ENCODE measurements at regions not wholly inside any gene's neighbourhood (a gene's known extent, or its start where the extent isn't known, plus 50 kb on each side); places are given as distances from the start of the nearest gene placed in this dataset.

DNA sequence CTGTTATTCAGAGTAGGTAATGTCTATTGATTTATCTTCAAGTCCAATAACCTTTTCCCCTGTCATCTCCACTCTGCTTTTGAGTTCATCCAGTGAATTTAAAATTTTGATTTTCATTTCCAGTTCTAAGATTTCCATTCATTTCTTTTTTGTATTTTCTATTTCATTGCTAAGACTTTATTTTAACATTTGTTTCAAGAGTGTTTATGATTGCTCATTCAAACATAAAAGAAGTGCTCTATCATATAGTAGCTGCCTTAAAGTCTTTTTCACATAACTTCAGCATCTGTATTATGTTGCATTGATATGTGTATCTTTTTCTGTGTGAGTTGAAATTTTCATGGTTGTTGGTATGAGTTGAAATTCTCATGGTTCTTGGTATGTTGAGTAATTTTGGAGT, 341.6 kb downstream of the SOX4 start:
- Histone ChIP-seq H3K36me3 (ENCODE audit: control insufficient read depth, insufficient read depth, low read length) (no peaks in the 10 kb centered on the region), H3K9me3 (ENCODE audit: control insufficient read depth, insufficient read depth, low read depth, low read length) (no peaks in the 10 kb centered on the region; the same call in 1 of the 2 replicates), H3K27me3 (ENCODE audit: control insufficient read depth, insufficient read depth, low read length) (no peaks in the 10 kb centered on the region), H3K27ac (ENCODE audit: low read length) (peak overlapping the region; percentile 45; the same call in 1 of the 2 replicates), H3K4me1 (ENCODE audit: control insufficient read depth, insufficient read depth, low read length) (no peaks in the 10 kb centered on the region), H3K4me3 (ENCODE audit: low read depth in 2 of 2, low read length in 2 of 2) (no peak overlapping the region)
- no peak for DNase-seq (ENCODE audit: low read depth, low spot score)
- CTCF ChIA-PET, result interaction anchor here (0.5 to 0.7 kb wide), 2 partner anchors 51 to 1002 kb away, joined by 4 to 6 read pairs; no protein-coding TSS in a partner anchor
- BruUV-seq (replicated peaks), result no TSS peak
- POLR2A ChIA-PET, result no interaction called here
- in situ Hi-C loops (cut with HindIII; ENCODE audit: low pct_unique_long_range_greater_than_20kb, low sequenced_read_pairs) (no loop called here), intact Hi-C loops (cut with micrococcal nuclease; ENCODE audit: unreplicated experiment) (loop anchor here (5.0 to 10.0 kb wide), 2 partner anchors 200 to 338 kb away; no protein-coding TSS in a partner anchor)
- TF ChIP-seq, protein P1, sequence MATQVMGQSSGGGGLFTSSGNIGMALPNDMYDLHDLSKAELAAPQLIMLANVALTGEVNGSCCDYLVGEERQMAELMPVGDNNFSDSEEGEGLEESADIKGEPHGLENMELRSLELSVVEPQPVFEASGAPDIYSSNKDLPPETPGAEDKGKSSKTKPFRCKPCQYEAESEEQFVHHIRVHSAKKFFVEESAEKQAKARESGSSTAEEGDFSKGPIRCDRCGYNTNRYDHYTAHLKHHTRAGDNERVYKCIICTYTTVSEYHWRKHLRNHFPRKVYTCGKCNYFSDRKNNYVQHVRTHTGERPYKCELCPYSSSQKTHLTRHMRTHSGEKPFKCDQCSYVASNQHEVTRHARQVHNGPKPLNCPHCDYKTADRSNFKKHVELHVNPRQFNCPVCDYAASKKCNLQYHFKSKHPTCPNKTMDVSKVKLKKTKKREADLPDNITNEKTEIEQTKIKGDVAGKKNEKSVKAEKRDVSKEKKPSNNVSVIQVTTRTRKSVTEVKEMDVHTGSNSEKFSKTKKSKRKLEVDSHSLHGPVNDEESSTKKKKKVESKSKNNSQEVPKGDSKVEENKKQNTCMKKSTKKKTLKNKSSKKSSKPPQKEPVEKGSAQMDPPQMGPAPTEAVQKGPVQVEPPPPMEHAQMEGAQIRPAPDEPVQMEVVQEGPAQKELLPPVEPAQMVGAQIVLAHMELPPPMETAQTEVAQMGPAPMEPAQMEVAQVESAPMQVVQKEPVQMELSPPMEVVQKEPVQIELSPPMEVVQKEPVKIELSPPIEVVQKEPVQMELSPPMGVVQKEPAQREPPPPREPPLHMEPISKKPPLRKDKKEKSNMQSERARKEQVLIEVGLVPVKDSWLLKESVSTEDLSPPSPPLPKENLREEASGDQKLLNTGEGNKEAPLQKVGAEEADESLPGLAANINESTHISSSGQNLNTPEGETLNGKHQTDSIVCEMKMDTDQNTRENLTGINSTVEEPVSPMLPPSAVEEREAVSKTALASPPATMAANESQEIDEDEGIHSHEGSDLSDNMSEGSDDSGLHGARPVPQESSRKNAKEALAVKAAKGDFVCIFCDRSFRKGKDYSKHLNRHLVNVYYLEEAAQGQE (IDR thresholded peaks at IDR 0.05; ENCODE audit: insufficient read depth in 1 of 2, low read depth in 2 of 2, low read length in 1 of 2), result no peak
- TF ChIP-seq POLR2AphosphoS5 (IDR thresholded peaks at IDR 0.05; ENCODE audit: low read depth, low read length), result no peak
- TF ChIP-seq SIN3A (IDR thresholded peaks at IDR 0.05; ENCODE audit: borderline replicate concordance, insufficient read depth, low read depth, low read length), result no peak
- TF ChIP-seq TCF7L2 (IDR thresholded peaks at IDR 0.05; ENCODE audit: low read depth, low read length), result no peak
- TF ChIP-seq, protein P2, sequence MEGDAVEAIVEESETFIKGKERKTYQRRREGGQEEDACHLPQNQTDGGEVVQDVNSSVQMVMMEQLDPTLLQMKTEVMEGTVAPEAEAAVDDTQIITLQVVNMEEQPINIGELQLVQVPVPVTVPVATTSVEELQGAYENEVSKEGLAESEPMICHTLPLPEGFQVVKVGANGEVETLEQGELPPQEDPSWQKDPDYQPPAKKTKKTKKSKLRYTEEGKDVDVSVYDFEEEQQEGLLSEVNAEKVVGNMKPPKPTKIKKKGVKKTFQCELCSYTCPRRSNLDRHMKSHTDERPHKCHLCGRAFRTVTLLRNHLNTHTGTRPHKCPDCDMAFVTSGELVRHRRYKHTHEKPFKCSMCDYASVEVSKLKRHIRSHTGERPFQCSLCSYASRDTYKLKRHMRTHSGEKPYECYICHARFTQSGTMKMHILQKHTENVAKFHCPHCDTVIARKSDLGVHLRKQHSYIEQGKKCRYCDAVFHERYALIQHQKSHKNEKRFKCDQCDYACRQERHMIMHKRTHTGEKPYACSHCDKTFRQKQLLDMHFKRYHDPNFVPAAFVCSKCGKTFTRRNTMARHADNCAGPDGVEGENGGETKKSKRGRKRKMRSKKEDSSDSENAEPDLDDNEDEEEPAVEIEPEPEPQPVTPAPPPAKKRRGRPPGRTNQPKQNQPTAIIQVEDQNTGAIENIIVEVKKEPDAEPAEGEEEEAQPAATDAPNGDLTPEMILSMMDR (IDR thresholded peaks at IDR 0.05), result no peak
- no peak for ATAC-seq

DNA sequence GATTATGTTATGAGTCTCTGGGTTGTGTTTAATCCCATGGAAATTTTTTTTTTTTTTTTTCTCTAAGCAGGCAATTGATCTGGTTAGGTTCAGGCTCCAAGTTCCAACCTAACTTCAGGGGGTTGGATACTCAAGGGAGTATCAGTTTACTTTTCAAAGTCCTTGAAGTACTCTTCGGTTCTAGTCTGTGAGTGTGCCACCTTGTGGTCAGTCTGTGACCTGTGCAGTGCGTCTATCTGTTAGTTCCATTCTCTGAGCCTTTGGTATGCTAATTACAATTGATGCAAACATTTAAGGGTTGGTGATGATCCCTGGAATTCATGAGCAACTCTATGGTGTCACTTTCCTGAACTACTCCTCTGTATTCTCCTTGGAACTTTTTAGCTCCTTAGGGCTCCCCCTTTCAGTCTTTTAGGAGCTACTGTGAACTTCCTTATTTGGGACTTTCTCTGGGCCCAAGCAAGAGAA, 342.0 kb downstream of the SOX4 start:
- H3K27me3 ChIP-seq (ENCODE audit: control insufficient read depth, insufficient read depth, low read length), result no peaks in the 10 kb centered on the region
- peak; percentile 71 for ATAC-seq
- no peaks in the 10 kb centered on the region for H3K4me1 ChIP-seq (ENCODE audit: control insufficient read depth, insufficient read depth, low read length)
- no TSS peak for BruUV-seq (replicated peaks)
- TF ChIP-seq, protein P2 (IDR thresholded peaks at IDR 0.05), result peak; percentile 69
- TF ChIP-seq, protein P1 (IDR thresholded peaks at IDR 0.05; ENCODE audit: insufficient read depth in 1 of 2, low read depth in 2 of 2, low read length in 1 of 2), result no peak
- DNase-seq (ENCODE audit: low read depth, low spot score), result no peak
- H3K9me3 ChIP-seq (ENCODE audit: control insufficient read depth, insufficient read depth, low read depth, low read length), result no peaks in the 10 kb centered on the region; the same call in 1 of the 2 replicates
- intact Hi-C loops (cut with micrococcal nuclease; ENCODE audit: unreplicated experiment) (loop anchor here (5.0 to 10.0 kb wide), 2 partner anchors 201 to 338 kb away; no protein-coding TSS in a partner anchor), in situ Hi-C loops (cut with HindIII; ENCODE audit: low pct_unique_long_range_greater_than_20kb, low sequenced_read_pairs) (no loop called here)
- ChIA-PET CTCF (interaction anchor here (0.5 to 0.7 kb wide), 2 partner anchors 51 to 1002 kb away, joined by 4 to 6 read pairs; no protein-coding TSS in a partner anchor), POLR2A (no interaction called here)
- no peak overlapping the region for H3K4me3 ChIP-seq (ENCODE audit: low read depth in 2 of 2, low read length in 2 of 2)
- H3K36me3 ChIP-seq (ENCODE audit: control insufficient read depth, insufficient read depth, low read length), result no peaks in the 10 kb centered on the region
- H3K27ac ChIP-seq (ENCODE audit: low read length), result peak overlapping the region; percentile 45; the same call in 1 of the 2 replicates
